ENCODE measurements at regions not wholly inside any gene's neighbourhood (a gene's known extent, or its start where the extent isn't known, plus 50 kb on each side); places are given as distances from the start of the nearest gene placed in this dataset.

DNA sequence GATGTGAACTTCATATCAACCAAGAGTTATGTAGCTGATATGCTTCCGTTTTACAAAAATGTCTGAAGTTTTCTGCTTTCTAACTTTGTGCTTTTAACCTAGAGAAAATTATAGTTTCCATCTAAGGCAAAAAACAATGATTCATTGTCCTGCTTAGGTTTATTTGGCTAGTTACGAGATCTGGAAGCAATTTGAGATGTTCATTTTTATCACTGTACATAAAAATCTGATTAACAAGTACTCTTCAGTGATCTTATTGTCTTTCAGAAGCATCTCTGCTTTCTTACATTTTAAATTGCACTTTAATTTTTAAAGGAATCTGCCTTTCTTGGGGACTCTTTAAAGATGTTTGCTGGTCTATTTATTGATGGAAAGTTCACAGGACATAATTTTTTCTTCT is 188.1 kb downstream of the RFC3 start:
- TF ChIP-seq, protein P1, sequence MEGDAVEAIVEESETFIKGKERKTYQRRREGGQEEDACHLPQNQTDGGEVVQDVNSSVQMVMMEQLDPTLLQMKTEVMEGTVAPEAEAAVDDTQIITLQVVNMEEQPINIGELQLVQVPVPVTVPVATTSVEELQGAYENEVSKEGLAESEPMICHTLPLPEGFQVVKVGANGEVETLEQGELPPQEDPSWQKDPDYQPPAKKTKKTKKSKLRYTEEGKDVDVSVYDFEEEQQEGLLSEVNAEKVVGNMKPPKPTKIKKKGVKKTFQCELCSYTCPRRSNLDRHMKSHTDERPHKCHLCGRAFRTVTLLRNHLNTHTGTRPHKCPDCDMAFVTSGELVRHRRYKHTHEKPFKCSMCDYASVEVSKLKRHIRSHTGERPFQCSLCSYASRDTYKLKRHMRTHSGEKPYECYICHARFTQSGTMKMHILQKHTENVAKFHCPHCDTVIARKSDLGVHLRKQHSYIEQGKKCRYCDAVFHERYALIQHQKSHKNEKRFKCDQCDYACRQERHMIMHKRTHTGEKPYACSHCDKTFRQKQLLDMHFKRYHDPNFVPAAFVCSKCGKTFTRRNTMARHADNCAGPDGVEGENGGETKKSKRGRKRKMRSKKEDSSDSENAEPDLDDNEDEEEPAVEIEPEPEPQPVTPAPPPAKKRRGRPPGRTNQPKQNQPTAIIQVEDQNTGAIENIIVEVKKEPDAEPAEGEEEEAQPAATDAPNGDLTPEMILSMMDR (IDR thresholded peaks at IDR 0.05), result no peak
- TF ChIP-seq POLR2A (IDR thresholded peaks at IDR 0.05), result no peak

All from thyroid gland (tissue), 4 donors.